Stimulated activated CD4-positive, alpha-beta T cell treated with anti-CD3 and anti-CD28 coated beads, Interleukin-2, amount 100 ng/mL, for 48 hours (primary cell): ENCODE measurements at regions not wholly inside any gene's neighbourhood (a gene's known extent, or its start where the extent isn't known, plus 50 kb on each side); places are given as distances from the start of the nearest gene placed in this dataset.
"Not testable (repeated sequence)": the region's sequence is repeated elsewhere in the genome, so short reads cannot be mapped to it uniquely, and the experiment has no call there.

Experiments used
- DNase-seq, 2 donors: peaks; one replicate each; pipeline ENCODE4 v3.0.0-alpha.2; 2020

GRCh38 chr1:31511848-31512615 is 64.3 kb upstream of the TINAGL1 start:
- DNase-seq = no peak

- DNase-seq = no peak
Observed at GRCh38 chr1:31514117-31514516, 62.2 kb upstream of the TINAGL1 start.

- DNase-seq = no peak
Observed at GRCh38 chr1:31515056-31515775, 61.1 kb upstream of the TINAGL1 start.

- no peak for DNase-seq
Observed at GRCh38 chr1:31515936-31516335, 60.4 kb upstream of the TINAGL1 start.

GRCh38 chr1:31517301-31517700 is 59.0 kb upstream of the TINAGL1 start:
- no peak for DNase-seq

GRCh38 chr1:31517986-31518385 is 58.3 kb upstream of the TINAGL1 start:
- not testable (repeated sequence) for DNase-seq

GRCh38 chr1:31521761-31522555 is 54.4 kb upstream of the TINAGL1 start:
- no peak for DNase-seq

- no peak for DNase-seq
Observed at GRCh38 chr1:31522556-31522845, 53.8 kb upstream of the TINAGL1 start.

GRCh38 chr1:31523012-31523411 is 53.3 kb upstream of the TINAGL1 start:
- no peak for DNase-seq

GRCh38 chr1:31523769-31524168 is 52.5 kb upstream of the TINAGL1 start:
- no peak for DNase-seq

- no peak for DNase-seq
Observed at GRCh38 chr1:31524186-31524901, 52.0 kb upstream of the TINAGL1 start.
